Right lobe of liver (tissue), 4 donors: ENCODE measurements at regions not wholly inside any gene's neighbourhood (a gene's known extent, or its start where the extent isn't known, plus 50 kb on each side); places are given as distances from the start of the nearest gene placed in this dataset.

Experiments
- POLR2A ChIP-seq: fragments of 450-650 bp; IDR thresholded peaks from one replicate; pipeline ENCODE4 v1.6.1; 2017; ENCODE audit warnings: antibody characterized with exemption, mild to moderate bottlenecking
- TF ChIP-seq, protein P1 (sequence below), 4 donors: fragments of 200-600 bp in 3 of 4; fragments of 450-650 bp in 1 of 4; IDR thresholded peaks; one replicate each; pipeline versions ENCODE4 v1.5.1 to v1.8.0; 2016 to 2022; ENCODE audit warnings: antibody characterized with exemption in 4 of 4, mild to moderate bottlenecking in 2 of 4
- donor health status: DM: no; HTN: no; CAD: no.
- donor health status: DM: no; HTN: no; CAD: no.
- donor health status: DM: no; HTN: yes; CAD: no.

DNA sequence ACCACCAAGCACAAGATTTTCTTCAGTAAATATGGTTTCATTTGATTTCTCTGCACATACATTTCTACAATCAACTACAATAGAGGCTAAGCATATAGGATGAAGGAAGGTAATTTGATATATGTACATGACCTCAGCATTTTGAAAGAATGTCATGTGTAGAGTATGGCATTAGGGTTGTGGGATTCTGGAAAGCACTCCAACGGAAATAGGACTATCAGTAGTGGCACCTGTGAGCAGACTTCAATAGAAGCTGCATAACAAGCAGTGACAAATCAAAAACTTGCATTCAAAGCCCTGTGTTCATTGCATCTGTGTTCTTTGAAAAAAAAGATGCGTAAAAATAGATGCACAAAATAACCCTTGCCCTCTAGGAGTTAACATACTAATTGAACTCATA lies 57.5 kb upstream of the EYA4 start:
- TF ChIP-seq, protein P1, sequence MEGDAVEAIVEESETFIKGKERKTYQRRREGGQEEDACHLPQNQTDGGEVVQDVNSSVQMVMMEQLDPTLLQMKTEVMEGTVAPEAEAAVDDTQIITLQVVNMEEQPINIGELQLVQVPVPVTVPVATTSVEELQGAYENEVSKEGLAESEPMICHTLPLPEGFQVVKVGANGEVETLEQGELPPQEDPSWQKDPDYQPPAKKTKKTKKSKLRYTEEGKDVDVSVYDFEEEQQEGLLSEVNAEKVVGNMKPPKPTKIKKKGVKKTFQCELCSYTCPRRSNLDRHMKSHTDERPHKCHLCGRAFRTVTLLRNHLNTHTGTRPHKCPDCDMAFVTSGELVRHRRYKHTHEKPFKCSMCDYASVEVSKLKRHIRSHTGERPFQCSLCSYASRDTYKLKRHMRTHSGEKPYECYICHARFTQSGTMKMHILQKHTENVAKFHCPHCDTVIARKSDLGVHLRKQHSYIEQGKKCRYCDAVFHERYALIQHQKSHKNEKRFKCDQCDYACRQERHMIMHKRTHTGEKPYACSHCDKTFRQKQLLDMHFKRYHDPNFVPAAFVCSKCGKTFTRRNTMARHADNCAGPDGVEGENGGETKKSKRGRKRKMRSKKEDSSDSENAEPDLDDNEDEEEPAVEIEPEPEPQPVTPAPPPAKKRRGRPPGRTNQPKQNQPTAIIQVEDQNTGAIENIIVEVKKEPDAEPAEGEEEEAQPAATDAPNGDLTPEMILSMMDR (IDR thresholded peaks at IDR 0.05): no peak
- TF ChIP-seq POLR2A: no peak
